ENCODE measurements at regions not wholly inside any gene's neighbourhood (a gene's known extent, or its start where the extent isn't known, plus 50 kb on each side); places are given as distances from the start of the nearest gene placed in this dataset.

DNA sequence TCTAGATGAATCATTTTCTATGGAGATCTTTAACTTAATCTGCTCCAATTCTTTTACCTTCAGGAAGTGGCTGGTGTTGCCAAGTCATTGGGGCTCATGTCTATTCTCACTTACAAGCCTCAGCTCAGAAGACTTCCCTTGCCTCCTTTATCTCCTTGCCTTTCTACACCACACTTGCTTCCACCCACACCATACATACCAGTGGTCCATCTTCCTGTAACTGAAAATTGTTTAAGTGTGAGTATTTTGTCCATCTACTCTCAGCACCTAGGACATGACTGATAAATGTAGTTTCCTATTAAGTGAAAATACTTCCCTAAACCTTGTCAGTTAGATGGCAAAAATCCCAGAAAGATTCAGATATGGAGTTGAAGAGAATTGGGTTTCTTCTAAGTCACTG is 199.7 kb upstream of the CPNE8 start:
- TF ChIP-seq, protein P1, sequence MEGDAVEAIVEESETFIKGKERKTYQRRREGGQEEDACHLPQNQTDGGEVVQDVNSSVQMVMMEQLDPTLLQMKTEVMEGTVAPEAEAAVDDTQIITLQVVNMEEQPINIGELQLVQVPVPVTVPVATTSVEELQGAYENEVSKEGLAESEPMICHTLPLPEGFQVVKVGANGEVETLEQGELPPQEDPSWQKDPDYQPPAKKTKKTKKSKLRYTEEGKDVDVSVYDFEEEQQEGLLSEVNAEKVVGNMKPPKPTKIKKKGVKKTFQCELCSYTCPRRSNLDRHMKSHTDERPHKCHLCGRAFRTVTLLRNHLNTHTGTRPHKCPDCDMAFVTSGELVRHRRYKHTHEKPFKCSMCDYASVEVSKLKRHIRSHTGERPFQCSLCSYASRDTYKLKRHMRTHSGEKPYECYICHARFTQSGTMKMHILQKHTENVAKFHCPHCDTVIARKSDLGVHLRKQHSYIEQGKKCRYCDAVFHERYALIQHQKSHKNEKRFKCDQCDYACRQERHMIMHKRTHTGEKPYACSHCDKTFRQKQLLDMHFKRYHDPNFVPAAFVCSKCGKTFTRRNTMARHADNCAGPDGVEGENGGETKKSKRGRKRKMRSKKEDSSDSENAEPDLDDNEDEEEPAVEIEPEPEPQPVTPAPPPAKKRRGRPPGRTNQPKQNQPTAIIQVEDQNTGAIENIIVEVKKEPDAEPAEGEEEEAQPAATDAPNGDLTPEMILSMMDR (IDR thresholded peaks at IDR 0.05; ENCODE audit: low read depth, low read length, missing input control), result no peak
- no peak for TF ChIP-seq YY1 (IDR thresholded peaks at IDR 0.05)

All from liver (tissue), 2 donors.